Loucy (cell line): ENCODE measurements at regions not wholly inside any gene's neighbourhood (a gene's known extent, or its start where the extent isn't known, plus 50 kb on each side); places are given as distances from the start of the nearest gene placed in this dataset.

ENCODE experiments used
- EZH2phosphoT487 ChIP-seq: fragments of 200-600 bp; IDR thresholded peaks from 2 replicates; pipeline ENCODE4 v1.6.1; 2018; ENCODE audit warnings: antibody characterized with exemption, mild to moderate bottlenecking, moderate library complexity, borderline replicate concordance
- TF ChIP-seq, protein P1 (sequence below): fragments of 200-600 bp; sonication (generic); conservative IDR thresholded peaks from 2 replicates; pipeline ENCODE4 v1.5.1; 2014; ENCODE audit warnings: mild to moderate bottlenecking, antibody characterized with exemption, low read length

DNA sequence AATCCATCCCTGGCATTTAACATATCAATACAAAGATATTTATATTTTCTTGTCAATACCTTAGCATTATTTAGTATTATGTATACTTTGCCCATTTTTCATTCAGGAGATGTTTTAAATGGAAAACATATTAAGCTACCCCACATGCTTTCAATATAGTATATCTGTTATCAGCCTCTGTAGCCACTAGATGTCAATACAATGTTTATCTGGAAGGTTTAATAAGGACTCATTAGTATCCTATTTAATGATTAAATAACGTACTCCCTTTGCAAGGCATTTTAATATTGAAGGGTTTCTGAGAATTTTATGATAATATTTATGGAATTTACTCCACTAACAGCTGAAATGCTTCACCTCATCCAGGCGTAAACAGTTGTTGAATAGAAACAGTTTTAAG is 329.5 kb upstream of the ADGRL2 start:
- TF ChIP-seq, protein P1, sequence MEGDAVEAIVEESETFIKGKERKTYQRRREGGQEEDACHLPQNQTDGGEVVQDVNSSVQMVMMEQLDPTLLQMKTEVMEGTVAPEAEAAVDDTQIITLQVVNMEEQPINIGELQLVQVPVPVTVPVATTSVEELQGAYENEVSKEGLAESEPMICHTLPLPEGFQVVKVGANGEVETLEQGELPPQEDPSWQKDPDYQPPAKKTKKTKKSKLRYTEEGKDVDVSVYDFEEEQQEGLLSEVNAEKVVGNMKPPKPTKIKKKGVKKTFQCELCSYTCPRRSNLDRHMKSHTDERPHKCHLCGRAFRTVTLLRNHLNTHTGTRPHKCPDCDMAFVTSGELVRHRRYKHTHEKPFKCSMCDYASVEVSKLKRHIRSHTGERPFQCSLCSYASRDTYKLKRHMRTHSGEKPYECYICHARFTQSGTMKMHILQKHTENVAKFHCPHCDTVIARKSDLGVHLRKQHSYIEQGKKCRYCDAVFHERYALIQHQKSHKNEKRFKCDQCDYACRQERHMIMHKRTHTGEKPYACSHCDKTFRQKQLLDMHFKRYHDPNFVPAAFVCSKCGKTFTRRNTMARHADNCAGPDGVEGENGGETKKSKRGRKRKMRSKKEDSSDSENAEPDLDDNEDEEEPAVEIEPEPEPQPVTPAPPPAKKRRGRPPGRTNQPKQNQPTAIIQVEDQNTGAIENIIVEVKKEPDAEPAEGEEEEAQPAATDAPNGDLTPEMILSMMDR: no peak
- no peak for TF ChIP-seq EZH2phosphoT487
